HCT116 (cell line): ENCODE measurements at regions not wholly inside any gene's neighbourhood (a gene's known extent, or its start where the extent isn't known, plus 50 kb on each side); places are given as distances from the start of the nearest gene placed in this dataset.
"Not testable (repeated sequence)": the region's sequence is repeated elsewhere in the genome, so short reads cannot be mapped to it uniquely, and the experiment has no call there.

Source experiments
- ATAC-seq: fragments of 200-7000 bp; cut with Tn5 transposase; 2 replicates; pipeline ENCODE4 v1.9.1; 2020; ENCODE audit warnings: mild to moderate bottlenecking, moderate library complexity
- BruUV-seq: library from RNA; stranded (reverse); fragments of 400-500 nt; replicated peaks from 2 replicates; lab custom pipeline; 2021; lab: Mats Ljungman, UMichigan
- CTCF ChIA-PET: fragments of 300-600 bp; sonication (Branson Sonifier 250); formaldehyde crosslinking; loops from one replicate; lab custom pipeline; 2021; ENCODE audit warnings: antibody characterized with exemption; lab: Charles Lee
- POLR2A ChIA-PET: fragments of 300-600, 350-600 bp; sonication (Branson Sonifier 250); formaldehyde crosslinking; loops from one replicate; lab custom pipeline; 2021; ENCODE audit warnings: antibody characterized with exemption; lab: Charles Lee
- RAD21 ChIA-PET, 2 experiments: fragments of 300-600 bp; sonication (Branson Sonifier 250); formaldehyde crosslinking; loops; one replicate each; lab custom pipeline; 2023; ENCODE audit warnings: low total read pairs in 2 of 2; ENCODE audit not compliant: uncharacterized antibody in 2 of 2, unreplicated experiment in 2 of 2, low non-redundant PET in 1 of 2; lab: Charles Lee
- DNase-seq: peaks from one replicate; pipeline ENCODE4 v3.0.0-alpha.2; 2010; ENCODE audit warnings: low read depth, low spot score
- H2AFZ ChIP-seq: fragments of 200-600 bp; shearing (Covaris generic), sonication (generic); 2 replicates; pipeline ENCODE4 v1.6.1; 2017; ENCODE audit warnings: low read depth, mixed run types, mixed read lengths, antibody characterized with exemption, low read length; ENCODE audit not compliant: poor library complexity, severe bottlenecking
- H3K27ac ChIP-seq: 2 replicates; pipeline ENCODE4 v1.5.1; 2012; ENCODE audit warnings: low read depth, low read length
- H3K27me3 ChIP-seq: fragments of 200-600 bp; sonication (generic); 2 replicates; pipeline ENCODE4 v1.6.1; 2016; ENCODE audit warnings: mixed run types, low read length, mixed read lengths; ENCODE audit not compliant: insufficient read depth
- H3K36me3 ChIP-seq, 2 experiments: fragments of 200-500 bp in 1 of 2; fragments of 200-600 bp in 1 of 2; sonication (Bioruptor generic) in 1 of 2; sonication (generic) in 1 of 2; 2 replicates each; pipeline versions ENCODE4 v1.5.1 to v1.6.1; 2014 to 2016; ENCODE audit warnings: low read length in 2 of 2, inconsistent platforms in 1 of 2, mixed read lengths in 1 of 2, mixed run types in 1 of 2; ENCODE audit not compliant: insufficient read depth in 2 of 2, control insufficient read depth in 1 of 2
- H3K4me1 ChIP-seq, 2 experiments: fragments of 200-600 bp in 1 of 2; sonication (generic) in 1 of 2; 2 replicates each; pipeline versions ENCODE4 v1.5.1 to v1.6.1; 2012 to 2017; ENCODE audit warnings: low read length in 2 of 2, inconsistent platforms in 1 of 2, mild to moderate bottlenecking in 1 of 2, mixed read lengths in 1 of 2, mixed run types in 1 of 2, moderate library complexity in 1 of 2; ENCODE audit not compliant: insufficient read depth in 2 of 2, control insufficient read depth in 1 of 2
- H3K4me2 ChIP-seq: fragments of 200-600 bp; sonication (generic); 2 replicates; pipeline ENCODE4 v1.6.1; 2017; ENCODE audit warnings: mixed run types, low read length, mixed read lengths
- H3K4me3 ChIP-seq, 2 experiments: fragments of 200-600 bp in 1 of 2; sonication (generic) in 1 of 2; replicated peaks in 1 of 2; 2 replicates each; pipeline ENCODE4 v1.5.1; 2011 to 2016; ENCODE audit warnings: low read length in 2 of 2, control low read depth in 1 of 2, low read depth in 1 of 2, mild to moderate bottlenecking in 1 of 2, mixed read lengths in 1 of 2, mixed run types in 1 of 2
- H3K79me2 ChIP-seq: fragments of 200-600 bp; sonication (generic); 2 replicates; pipeline ENCODE4 v1.6.1; 2017; ENCODE audit warnings: mild to moderate bottlenecking, mixed run types, low read length, moderate library complexity, mixed read lengths; ENCODE audit not compliant: insufficient read depth
- H3K9ac ChIP-seq: fragments of 200-600 bp; sonication (generic); 2 replicates; pipeline ENCODE4 v1.6.1; 2016; ENCODE audit warnings: low read length, mixed read lengths
- H3K9me2 ChIP-seq: fragments of 200-600 bp; sonication (generic), shearing (Covaris generic); 2 replicates; pipeline ENCODE4 v1.6.1; 2017; ENCODE audit warnings: mixed run types, mild to moderate bottlenecking, moderate library complexity; ENCODE audit not compliant: insufficient read depth
- H3K9me3 ChIP-seq, 2 experiments: fragments of 200-500 bp in 1 of 2; fragments of 200-600 bp in 1 of 2; sonication (Bioruptor generic) in 1 of 2; sonication (generic) in 1 of 2; 2 replicates each; pipeline ENCODE4 v1.6.1; 2014 to 2017; ENCODE audit warnings: low read length in 2 of 2, mixed read lengths in 2 of 2, inconsistent platforms in 1 of 2, low read depth in 1 of 2, mild to moderate bottlenecking in 1 of 2, mixed run types in 1 of 2, moderate library complexity in 1 of 2; ENCODE audit not compliant: control insufficient read depth in 1 of 2, insufficient read depth in 1 of 2
- H4K20me1 ChIP-seq: fragments of 200-600 bp; sonication (generic), shearing (Covaris generic); 2 replicates; pipeline ENCODE4 v1.6.1; 2017; ENCODE audit warnings: mixed run types, mild to moderate bottlenecking, moderate library complexity; ENCODE audit not compliant: insufficient read depth
- CBX3 ChIP-seq: IDR thresholded peaks from 2 replicates; pipeline ENCODE4 v1.6.1; 2012; ENCODE audit warnings: low read depth
- EGR1 ChIP-seq: IDR thresholded peaks from 2 replicates; pipeline ENCODE4 v1.6.1; 2012; ENCODE audit warnings: low read depth
- ELF1 ChIP-seq: IDR thresholded peaks from 2 replicates; pipeline ENCODE4 v1.6.1; 2012; ENCODE audit warnings: low read depth, borderline replicate concordance
- EZH2 ChIP-seq: fragments of 200-600 bp; sonication (generic); IDR thresholded peaks from 2 replicates; pipeline ENCODE4 v1.6.1; 2017; ENCODE audit warnings: antibody characterized with exemption, mixed run types
- FOSL1 ChIP-seq: IDR thresholded peaks from 2 replicates; pipeline ENCODE4 v1.6.1; 2012; ENCODE audit warnings: low read depth
- JUND ChIP-seq: IDR thresholded peaks from 2 replicates; pipeline ENCODE4 v1.6.1; 2012
- POLR2A ChIP-seq: IDR thresholded peaks from 2 replicates; pipeline ENCODE4 v1.7.0; 2011; ENCODE audit warnings: borderline replicate concordance; ENCODE audit not compliant: insufficient read depth, insufficient read length; ENCODE audit errors: extremely low read depth
- POLR2AphosphoS5 ChIP-seq: IDR thresholded peaks from 2 replicates; pipeline ENCODE4 v1.6.1; 2011; ENCODE audit warnings: mild to moderate bottlenecking, low read depth, low read length, moderate library complexity
- REST ChIP-seq: IDR thresholded peaks from 2 replicates; pipeline ENCODE4 v1.6.1; 2012; ENCODE audit warnings: low read depth
- SP1 ChIP-seq: IDR thresholded peaks from 2 replicates; pipeline ENCODE4 v1.6.1; 2012; ENCODE audit warnings: low read depth
- ZFX ChIP-seq: fragments of 450-650 bp; IDR thresholded peaks from 2 replicates; pipeline ENCODE4 v1.6.1; 2017
- ZNF274 ChIP-seq: fragments of 200-500 bp; sonication (Bioruptor generic); IDR thresholded peaks from 2 replicates; pipeline ENCODE4 v1.6.1; 2014; ENCODE audit warnings: mild to moderate bottlenecking, low read depth, low read length, inconsistent platforms
- intact Hi-C: fragments of 100-400 bp; cut with micrococcal nuclease; formaldehyde crosslinking; loops from 2 replicates; pipeline ENCODE4 v1.10.0; 2022
- TF ChIP-seq, protein P1 (sequence below): IDR thresholded peaks from 2 replicates; pipeline ENCODE4 v1.6.1; 2012

DNA sequence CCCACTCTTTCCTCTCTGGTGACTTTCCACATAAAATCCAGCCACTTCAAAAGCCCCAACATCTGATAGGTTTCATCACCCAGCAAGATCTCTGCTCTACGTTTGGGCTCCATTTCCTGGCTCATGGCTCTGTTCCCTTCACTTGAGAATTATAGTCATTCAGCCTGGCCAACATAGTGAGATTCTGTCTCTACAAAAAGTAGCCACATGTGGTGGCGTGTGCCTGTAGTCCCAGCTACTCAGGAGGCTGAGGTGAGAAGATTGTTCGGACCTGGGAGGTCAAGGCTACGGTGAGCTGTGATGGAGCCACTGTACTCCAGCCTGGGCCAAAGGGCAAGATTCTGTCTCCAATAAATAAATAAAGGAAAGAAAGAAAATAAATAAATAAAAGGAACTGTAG lies 83.3 kb upstream of the IGFBPL1 start:
- DNase-seq (no peak), ATAC-seq (no peak)
- Histone ChIP-seq H3K9ac (no peak overlapping the region), H3K27me3 (no peaks in the 10 kb centered on the region), H3K9me2 (no peaks in the 10 kb centered on the region), H3K79me2 (no peaks in the 10 kb centered on the region), H3K4me3 (no peak overlapping the region), H4K20me1 (no peaks in the 10 kb centered on the region), H3K4me2 (no peak overlapping the region), H3K4me1 (no peaks in the 10 kb centered on the region), H3K36me3 (no peaks in the 10 kb centered on the region), H2AFZ (no peak overlapping the region), H3K9me3 (no peaks in the 10 kb centered on the region), H3K27ac (no peak overlapping the region)
- POLR2A ChIA-PET, result no interaction called here
- no TSS peak for BruUV-seq
- RAD21 ChIA-PET, result no interaction called here
- CTCF ChIA-PET, result no interaction called here
- intact Hi-C loops, result no loop called here
- no peak for TF ChIP-seq EZH2
- no peak for TF ChIP-seq POLR2AphosphoS5
- no peak for TF ChIP-seq FOSL1
- no peak for TF ChIP-seq CBX3
- TF ChIP-seq ZNF274, result no peak
- TF ChIP-seq, protein P1, sequence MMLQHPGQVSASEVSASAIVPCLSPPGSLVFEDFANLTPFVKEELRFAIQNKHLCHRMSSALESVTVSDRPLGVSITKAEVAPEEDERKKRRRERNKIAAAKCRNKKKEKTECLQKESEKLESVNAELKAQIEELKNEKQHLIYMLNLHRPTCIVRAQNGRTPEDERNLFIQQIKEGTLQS, result no peak
- no peak for TF ChIP-seq SP1
- TF ChIP-seq POLR2A, result no peak
- TF ChIP-seq JUND, result no peak
- no peak for TF ChIP-seq ZFX
- TF ChIP-seq ELF1, result no peak
- TF ChIP-seq REST, result no peak
- no peak for TF ChIP-seq EGR1

DNA sequence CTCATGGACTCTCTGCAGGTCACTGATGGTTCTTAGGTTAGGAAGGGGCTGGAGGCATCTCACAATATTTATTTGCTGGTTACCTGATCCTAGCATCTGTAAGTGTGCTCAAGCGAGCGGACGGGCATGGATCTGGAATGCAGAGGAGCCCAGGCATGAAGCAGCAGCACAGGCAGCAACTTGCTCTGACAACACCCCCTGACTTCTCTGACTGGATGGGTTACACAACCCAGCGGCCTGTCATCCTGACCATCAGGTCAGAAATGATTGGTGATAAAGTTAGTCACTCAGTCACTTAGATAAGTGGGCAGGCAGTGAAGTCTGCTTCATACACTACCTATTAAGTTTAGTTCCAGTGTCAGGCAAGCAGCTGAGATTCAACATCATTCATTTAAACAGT lies 75.9 kb upstream of the IGFBPL1 start:
- H3K27me3 ChIP-seq, BruUV-seq, H4K20me1 ChIP-seq, H3K9me2 ChIP-seq, intact Hi-C loops, POLR2A ChIA-PET, DNase-seq, H3K36me3 ChIP-seq, H3K79me2 ChIP-seq, ATAC-seq, CTCF ChIA-PET, RAD21 ChIA-PET, H2AFZ ChIP-seq, H3K4me1 ChIP-seq, H3K4me2 ChIP-seq, H3K9ac ChIP-seq, H3K27ac ChIP-seq, H3K9me3 ChIP-seq, H3K4me3 ChIP-seq: not testable (repeated sequence)

DNA sequence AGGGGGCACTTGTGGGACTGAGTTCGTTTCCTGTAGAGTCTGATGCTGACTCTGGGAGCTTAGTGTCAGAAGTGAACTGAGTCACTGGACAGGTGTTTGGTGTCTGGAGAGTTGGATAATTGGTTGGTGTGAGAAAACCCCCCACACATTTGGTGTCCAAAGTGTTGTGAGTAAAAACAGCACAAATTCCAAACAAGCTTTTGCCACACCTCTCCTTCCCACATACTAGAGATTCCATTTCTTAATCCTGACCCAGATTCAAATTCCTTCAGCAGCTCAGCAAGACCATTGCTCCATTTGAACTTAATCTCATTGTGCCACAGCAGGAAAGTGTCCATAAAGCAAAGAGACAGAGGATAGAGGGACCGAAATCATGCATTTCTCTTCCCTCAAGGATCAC lies 74.3 kb upstream of the IGFBPL1 start:
- H3K36me3 ChIP-seq, BruUV-seq, H3K4me3 ChIP-seq, DNase-seq, H3K4me1 ChIP-seq, H3K9me2 ChIP-seq, H3K27me3 ChIP-seq, H3K79me2 ChIP-seq, H3K9ac ChIP-seq, H3K27ac ChIP-seq, ATAC-seq, H4K20me1 ChIP-seq, RAD21 ChIA-PET, H2AFZ ChIP-seq, intact Hi-C loops, POLR2A ChIA-PET, H3K9me3 ChIP-seq, CTCF ChIA-PET, H3K4me2 ChIP-seq: not testable (repeated sequence)
